D341Med (cell line): ENCODE measurements at regions not wholly inside any gene's neighbourhood (a gene's known extent, or its start where the extent isn't known, plus 50 kb on each side); places are given as distances from the start of the nearest gene placed in this dataset.

Source experiments
- DNase-seq: peaks from one replicate; pipeline ENCODE4 v3.0.0; 2012; ENCODE audit warnings: low spot score

- DNase-seq, result no peak
These were observed 299.7 kb upstream of the LMCD1 start for GRCh38 chr3:8201886-8202285.

- DNase-seq, result no peak
These were observed 297.3 kb upstream of the LMCD1 start for GRCh38 chr3:8204331-8204730.

GRCh38 chr3:8204853-8205650 lies 296.6 kb upstream of the LMCD1 start:
- DNase-seq, result no peak

- DNase-seq, result no peak
These were observed 295.7 kb upstream of the LMCD1 start for GRCh38 chr3:8205881-8206280.

GRCh38 chr3:8206971-8207617 lies 294.5 kb upstream of the LMCD1 start:
- no peak for DNase-seq

GRCh38 chr3:8210882-8211341 lies 290.7 kb upstream of the LMCD1 start:
- no peak for DNase-seq

GRCh38 chr3:8212794-8213193 lies 288.8 kb upstream of the LMCD1 start:
- DNase-seq, result no peak

GRCh38 chr3:8213286-8213685 lies 288.3 kb upstream of the LMCD1 start:
- no peak for DNase-seq

GRCh38 chr3:8215821-8216220 lies 285.8 kb upstream of the LMCD1 start:
- no peak for DNase-seq

GRCh38 chr3:8218353-8218940 lies 283.2 kb upstream of the LMCD1 start:
- no peak for DNase-seq

- DNase-seq, result no peak
These were observed 281.3 kb upstream of the LMCD1 start for GRCh38 chr3:8220291-8220690.

GRCh38 chr3:8223766-8224165 lies 277.9 kb upstream of the LMCD1 start:
- DNase-seq, result no peak

- DNase-seq, result no peak
These were observed 276.7 kb upstream of the LMCD1 start for GRCh38 chr3:8224941-8225340.

- DNase-seq, result no peak
These were observed 267.7 kb upstream of the LMCD1 start for GRCh38 chr3:8233938-8234337.

- no peak for DNase-seq
These were observed 265.4 kb upstream of the LMCD1 start for GRCh38 chr3:8236264-8236663.

- no peak for DNase-seq
These were observed 263.7 kb upstream of the LMCD1 start for GRCh38 chr3:8237893-8238292.

GRCh38 chr3:8238432-8238831 lies 263.2 kb upstream of the LMCD1 start:
- no peak for DNase-seq

- no peak for DNase-seq
These were observed 262.5 kb upstream of the LMCD1 start for GRCh38 chr3:8239095-8239494.

- peak; percentile 62 for DNase-seq
These were observed 261.6 kb upstream of the LMCD1 start for GRCh38 chr3:8239718-8240695.

- DNase-seq, result no peak
These were observed 255.6 kb upstream of the LMCD1 start for GRCh38 chr3:8246070-8246469.

- DNase-seq, result no peak
These were observed 248.4 kb upstream of the LMCD1 start for GRCh38 chr3:8253201-8253600.

- no peak for DNase-seq
These were observed 247.1 kb upstream of the LMCD1 start for GRCh38 chr3:8254489-8254888.
